ENCODE measurements at regions not wholly inside any gene's neighbourhood (a gene's known extent, or its start where the extent isn't known, plus 50 kb on each side); places are given as distances from the start of the nearest gene placed in this dataset.

GRCh38 chr10:9789996-9790395 is 1227.7 kb upstream of the CELF2 start:
- peak overlapping the region; percentile 35; the same call in 1 of the 2 replicates for H2AFZ ChIP-seq (ENCODE audit: low read length)
- H3K9me3 ChIP-seq (ENCODE audit: low read length): no peaks in the 10 kb centered on the region
- DNase-seq: peak; percentile 91
- no peaks in the 10 kb centered on the region for H3K79me2 ChIP-seq (ENCODE audit: low read length)
- H3K9ac ChIP-seq (ENCODE audit: low read length): peak overlapping the region; percentile 46
- H3K4me2 ChIP-seq (ENCODE audit: low read depth, low read length, poor library complexity, severe bottlenecking): peak overlapping the region; percentile 86
- H3K4me3 ChIP-seq (ENCODE audit: low read length): peak overlapping the region; percentile 56
- H4K20me1 ChIP-seq (ENCODE audit: insufficient read depth, low read depth, low read length): no peaks in the 10 kb centered on the region
- H3K9me2 ChIP-seq (replicated peaks; ENCODE audit: insufficient read depth, low read length): no peaks in the 10 kb centered on the region
- no peaks in the 10 kb centered on the region for H3K27me3 ChIP-seq (ENCODE audit: low read length)
- no peaks in the 10 kb centered on the region for H3K36me3 ChIP-seq (ENCODE audit: insufficient read depth, low read length)
- peaks cover 54% of the 10 kb centered on the region for H3K4me1 ChIP-seq (ENCODE audit: low read length)
- peak overlapping the region; percentile 80 for H3K27ac ChIP-seq (ENCODE audit: low read length)

- no peaks in the 10 kb centered on the region for H4K20me1 ChIP-seq (ENCODE audit: insufficient read depth, low read depth, low read length)
- H3K4me2 ChIP-seq (ENCODE audit: low read depth, low read length, poor library complexity, severe bottlenecking): no peak overlapping the region
- DNase-seq: no peak
These were observed 1225.5 kb upstream of the CELF2 start for GRCh38 chr10:9792181-9792580.

DNA sequence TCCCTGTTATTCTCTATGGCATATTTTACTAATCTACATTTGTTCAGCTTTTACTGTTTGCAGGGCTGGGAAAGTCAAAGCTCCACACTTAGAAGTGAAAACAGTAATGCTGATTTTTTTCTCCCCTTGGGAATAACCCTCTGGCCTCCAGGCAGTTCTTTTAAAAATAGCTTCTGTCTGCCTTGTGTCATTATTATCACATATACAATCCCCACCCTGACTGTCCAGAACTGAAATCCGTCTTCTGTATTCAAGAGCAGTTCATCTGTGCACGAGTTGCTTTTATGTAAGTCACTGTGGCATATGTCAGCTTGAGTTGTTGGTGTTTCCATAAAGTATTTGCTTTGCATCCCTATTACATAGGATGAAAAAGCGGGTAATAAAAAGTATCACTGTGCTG is 1221.1 kb upstream of the CELF2 start:
- DNase-seq: no peak
- no peaks in the 10 kb centered on the region for H4K20me1 ChIP-seq (ENCODE audit: insufficient read depth, low read depth, low read length)
- peaks cover 38% of the 10 kb centered on the region for H3K4me1 ChIP-seq (ENCODE audit: low read length)
- H3K27ac ChIP-seq (ENCODE audit: low read length): no peak overlapping the region
- H3K79me2 ChIP-seq (ENCODE audit: low read length): no peaks in the 10 kb centered on the region
- H2AFZ ChIP-seq (ENCODE audit: low read length): no peak overlapping the region
- H3K9me3 ChIP-seq (ENCODE audit: low read length): no peaks in the 10 kb centered on the region
- no peaks in the 10 kb centered on the region for H3K9me2 ChIP-seq (replicated peaks; ENCODE audit: insufficient read depth, low read length)
- H3K9ac ChIP-seq (ENCODE audit: low read length): no peak overlapping the region
- no peaks in the 10 kb centered on the region for H3K27me3 ChIP-seq (ENCODE audit: low read length)
- peak overlapping the region; percentile 19 for H3K4me2 ChIP-seq (ENCODE audit: low read depth, low read length, poor library complexity, severe bottlenecking)
- no peak overlapping the region for H3K4me3 ChIP-seq (ENCODE audit: low read length)
- no peaks in the 10 kb centered on the region for H3K36me3 ChIP-seq (ENCODE audit: insufficient read depth, low read length)

More at GRCh38 chr10:9792181-9792580, 1225.5 kb upstream of the CELF2 start:
- no peak overlapping the region for H2AFZ ChIP-seq (ENCODE audit: low read length)
- H3K9me3 ChIP-seq (ENCODE audit: low read length): no peaks in the 10 kb centered on the region
- H3K4me1 ChIP-seq (ENCODE audit: low read length): peaks cover 57% of the 10 kb centered on the region
- H3K27me3 ChIP-seq (ENCODE audit: low read length): no peaks in the 10 kb centered on the region
- H3K79me2 ChIP-seq (ENCODE audit: low read length): no peaks in the 10 kb centered on the region
- no peaks in the 10 kb centered on the region for H3K9me2 ChIP-seq (replicated peaks; ENCODE audit: insufficient read depth, low read length)
- H3K36me3 ChIP-seq (ENCODE audit: insufficient read depth, low read length): no peaks in the 10 kb centered on the region
- no peak overlapping the region for H3K4me3 ChIP-seq (ENCODE audit: low read length)
- no peak overlapping the region for H3K27ac ChIP-seq (ENCODE audit: low read length)
- no peak overlapping the region for H3K9ac ChIP-seq (ENCODE audit: low read length)

DNA sequence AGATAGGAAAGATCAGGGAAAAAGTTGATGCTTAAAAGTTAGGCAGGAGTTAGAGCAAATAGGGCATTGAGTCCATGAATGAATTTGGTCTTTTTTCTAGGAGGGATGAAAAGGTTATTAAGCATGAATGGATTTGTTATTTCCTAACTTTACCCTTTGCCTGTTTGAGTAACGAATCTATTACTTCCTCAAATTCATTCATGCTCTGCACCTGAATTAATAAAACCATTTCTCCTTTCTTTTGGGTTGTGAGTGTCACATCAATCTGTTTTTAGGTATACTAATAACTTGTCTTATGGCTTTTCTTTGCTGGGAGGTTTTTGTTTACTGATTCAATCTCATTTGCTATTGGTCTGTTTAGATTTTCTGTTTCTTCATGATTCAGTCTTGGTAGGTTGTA is 1217.7 kb upstream of the CELF2 start:
- peak; percentile 74 for DNase-seq
- Histone ChIP-seq H3K27me3 (ENCODE audit: low read length) (no peaks in the 10 kb centered on the region), H3K9ac (ENCODE audit: low read length) (no peak overlapping the region), H3K4me3 (ENCODE audit: low read length) (no peak overlapping the region), H3K27ac (ENCODE audit: low read length) (no peak overlapping the region), H3K9me3 (ENCODE audit: low read length) (no peaks in the 10 kb centered on the region), H2AFZ (ENCODE audit: low read length) (peak overlapping the region; percentile 15; the same call in 1 of the 2 replicates), H3K9me2 (replicated peaks; ENCODE audit: insufficient read depth, low read length) (no peaks in the 10 kb centered on the region), H3K4me1 (ENCODE audit: low read length) (peaks cover 38% of the 10 kb centered on the region), H3K79me2 (ENCODE audit: low read length) (no peaks in the 10 kb centered on the region), H3K4me2 (ENCODE audit: low read depth, low read length, poor library complexity, severe bottlenecking) (peak overlapping the region; percentile 1), H4K20me1 (ENCODE audit: insufficient read depth, low read depth, low read length) (no peaks in the 10 kb centered on the region), H3K36me3 (ENCODE audit: insufficient read depth, low read length) (no peaks in the 10 kb centered on the region)

DNA sequence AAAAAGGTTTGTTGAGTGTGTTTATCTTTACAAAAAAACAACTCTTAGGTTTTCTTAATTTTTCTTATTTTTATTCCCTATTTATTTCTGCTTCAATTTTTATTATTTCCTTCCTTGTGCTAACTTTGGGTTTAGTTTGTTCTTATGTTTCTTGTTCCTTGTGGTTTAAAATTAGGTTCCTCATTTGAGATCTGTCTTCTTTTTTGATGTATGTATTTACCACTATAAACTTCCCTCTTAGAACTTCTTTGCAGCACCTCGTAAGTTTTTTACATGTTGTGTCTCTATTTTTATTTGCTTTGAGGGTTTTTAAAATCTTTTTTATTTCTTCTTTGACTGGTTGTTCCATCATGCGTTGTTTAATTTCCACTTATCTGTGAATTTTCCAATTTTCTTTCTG is 1217.1 kb upstream of the CELF2 start:
- H3K27ac ChIP-seq (ENCODE audit: low read length): no peak overlapping the region
- H3K9ac ChIP-seq (ENCODE audit: low read length): no peak overlapping the region
- H3K9me3 ChIP-seq (ENCODE audit: low read length): no peaks in the 10 kb centered on the region
- no peak for DNase-seq
- peak overlapping the region; percentile 1 for H3K4me2 ChIP-seq (ENCODE audit: low read depth, low read length, poor library complexity, severe bottlenecking)
- no peaks in the 10 kb centered on the region for H4K20me1 ChIP-seq (ENCODE audit: insufficient read depth, low read depth, low read length)
- H3K4me3 ChIP-seq (ENCODE audit: low read length): no peak overlapping the region
- peaks cover 36% of the 10 kb centered on the region for H3K4me1 ChIP-seq (ENCODE audit: low read length)
- H3K79me2 ChIP-seq (ENCODE audit: low read length): no peaks in the 10 kb centered on the region
- H2AFZ ChIP-seq (ENCODE audit: low read length): no peak overlapping the region
- H3K9me2 ChIP-seq (replicated peaks; ENCODE audit: insufficient read depth, low read length): no peaks in the 10 kb centered on the region
- H3K36me3 ChIP-seq (ENCODE audit: insufficient read depth, low read length): no peaks in the 10 kb centered on the region
- no peaks in the 10 kb centered on the region for H3K27me3 ChIP-seq (ENCODE audit: low read length)

DNA sequence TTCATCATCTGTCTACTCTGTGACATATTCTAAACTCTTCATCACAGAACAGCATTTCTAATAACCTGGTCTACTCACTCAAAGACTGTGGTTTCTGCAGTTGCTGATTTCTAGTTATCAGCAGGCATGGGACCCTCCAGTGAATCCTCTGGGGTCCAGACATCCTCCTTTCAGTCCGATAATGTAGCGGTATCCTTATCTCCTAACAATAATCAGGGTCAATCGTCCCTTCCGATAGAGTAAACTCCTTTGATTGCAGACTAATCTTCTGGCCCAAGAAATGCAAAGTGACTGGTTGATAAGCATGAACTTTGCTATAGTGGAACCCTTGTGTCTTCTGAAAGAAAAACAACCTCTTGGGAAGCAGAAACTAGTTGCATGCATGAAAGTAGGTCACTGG is 1209.8 kb upstream of the CELF2 start:
- no peak for DNase-seq
- Histone ChIP-seq H4K20me1 (ENCODE audit: insufficient read depth, low read depth, low read length) (no peaks in the 10 kb centered on the region), H3K27ac (ENCODE audit: low read length) (no peak overlapping the region), H3K9me2 (replicated peaks; ENCODE audit: insufficient read depth, low read length) (no peaks in the 10 kb centered on the region), H3K4me3 (ENCODE audit: low read length) (no peak overlapping the region), H3K9me3 (ENCODE audit: low read length) (no peaks in the 10 kb centered on the region), H3K4me1 (ENCODE audit: low read length) (peaks cover 9% of the 10 kb centered on the region), H3K27me3 (ENCODE audit: low read length) (no peaks in the 10 kb centered on the region), H3K9ac (ENCODE audit: low read length) (no peak overlapping the region), H3K36me3 (ENCODE audit: insufficient read depth, low read length) (no peaks in the 10 kb centered on the region), H2AFZ (ENCODE audit: low read length) (no peak overlapping the region), H3K4me2 (ENCODE audit: low read depth, low read length, poor library complexity, severe bottlenecking) (no peak overlapping the region), H3K79me2 (ENCODE audit: low read length) (no peaks in the 10 kb centered on the region)

- no peak for DNase-seq
- H3K4me2 ChIP-seq (ENCODE audit: low read depth, low read length, poor library complexity, severe bottlenecking): no peak overlapping the region
- no peak overlapping the region for H3K9ac ChIP-seq (ENCODE audit: low read length)
- no peaks in the 10 kb centered on the region for H3K9me2 ChIP-seq (replicated peaks; ENCODE audit: insufficient read depth, low read length)
- H4K20me1 ChIP-seq (ENCODE audit: insufficient read depth, low read depth, low read length): no peaks in the 10 kb centered on the region
- H3K4me3 ChIP-seq (ENCODE audit: low read length): no peak overlapping the region
- H3K36me3 ChIP-seq (ENCODE audit: insufficient read depth, low read length): no peaks in the 10 kb centered on the region; the same call in 1 of the 2 replicates
- H3K4me1 ChIP-seq (ENCODE audit: low read length): peaks cover 15% of the 10 kb centered on the region
- H3K9me3 ChIP-seq (ENCODE audit: low read length): peaks cover 3% of the 10 kb centered on the region; the same call in 1 of the 2 replicates
- H3K27ac ChIP-seq (ENCODE audit: low read length): no peak overlapping the region
- H3K79me2 ChIP-seq (ENCODE audit: low read length): no peaks in the 10 kb centered on the region
- H2AFZ ChIP-seq (ENCODE audit: low read length): no peak overlapping the region
- H3K27me3 ChIP-seq (ENCODE audit: low read length): no peaks in the 10 kb centered on the region
These were observed 1206.1 kb upstream of the CELF2 start for GRCh38 chr10:9811601-9812000.

- Histone ChIP-seq H3K9ac (ENCODE audit: low read length) (no peak overlapping the region), H3K79me2 (ENCODE audit: low read length) (no peaks in the 10 kb centered on the region), H3K4me3 (ENCODE audit: low read length) (no peak overlapping the region), H3K9me2 (replicated peaks; ENCODE audit: insufficient read depth, low read length) (no peaks in the 10 kb centered on the region), H3K27me3 (ENCODE audit: low read length) (no peaks in the 10 kb centered on the region), H4K20me1 (ENCODE audit: insufficient read depth, low read depth, low read length) (no peaks in the 10 kb centered on the region), H3K4me2 (ENCODE audit: low read depth, low read length, poor library complexity, severe bottlenecking) (no peak overlapping the region), H3K4me1 (ENCODE audit: low read length) (peaks cover 9% of the 10 kb centered on the region), H2AFZ (ENCODE audit: low read length) (no peak overlapping the region), H3K27ac (ENCODE audit: low read length) (no peak overlapping the region), H3K36me3 (ENCODE audit: insufficient read depth, low read length) (no peaks in the 10 kb centered on the region; the same call in 1 of the 2 replicates), H3K9me3 (ENCODE audit: low read length) (peaks cover 4% of the 10 kb centered on the region; the same call in 1 of the 2 replicates)
- no peak for DNase-seq
These were observed 1203.3 kb upstream of the CELF2 start for GRCh38 chr10:9814285-9814864.

Measured in Karpas-422 (cell line).